ENCODE measurements at regions not wholly inside any gene's neighbourhood (a gene's known extent, or its start where the extent isn't known, plus 50 kb on each side); places are given as distances from the start of the nearest gene placed in this dataset.

DNA sequence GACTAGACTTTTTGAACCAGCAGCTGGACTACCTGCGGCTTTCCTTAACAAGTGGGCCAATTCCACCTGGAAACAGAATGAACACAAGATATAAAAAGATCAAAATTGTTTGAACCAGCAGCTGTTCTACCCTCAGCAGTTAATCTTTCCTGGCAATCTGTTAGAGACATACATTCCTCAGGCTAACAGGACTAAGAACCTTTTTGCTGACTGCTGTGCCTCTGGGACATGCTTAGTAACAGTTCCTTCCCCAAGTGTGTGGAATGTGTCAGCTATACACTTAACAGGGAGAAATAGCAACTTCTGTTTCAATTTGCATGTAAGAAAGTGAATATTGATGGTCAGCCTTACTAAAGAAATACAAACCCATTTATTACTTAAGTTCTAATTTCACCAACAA, 554.4 kb downstream of the ARAP2 start:
- DNase-seq (ENCODE audit: low spot score) = no peak

GRCh38 chr4:35690271-35690670, 554.0 kb downstream of the ARAP2 start:
- DNase-seq (ENCODE audit: low spot score) = no peak

DNA sequence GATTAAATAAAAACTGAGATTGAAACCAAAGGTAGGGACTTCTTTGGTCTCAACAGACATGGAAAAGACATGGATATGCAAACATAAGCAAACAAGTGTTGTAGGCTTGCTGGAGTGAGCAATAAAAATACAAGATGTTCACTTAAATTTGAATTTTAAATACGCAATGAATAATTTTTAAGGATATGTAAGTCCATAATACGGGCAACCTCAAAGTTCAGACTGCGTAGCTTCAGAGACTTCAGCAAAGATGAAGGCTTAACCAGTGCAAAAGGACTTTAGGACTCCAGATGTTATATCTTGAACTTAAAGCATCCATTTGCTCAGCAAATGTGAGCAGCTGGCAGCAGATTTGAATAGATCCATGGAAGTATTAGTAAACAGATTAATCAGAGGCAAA, 549.3 kb downstream of the ARAP2 start:
- no peak for DNase-seq (ENCODE audit: low spot score)

- no peak for DNase-seq (ENCODE audit: low spot score)
Observed at GRCh38 chr4:35695421-35695820, 548.9 kb downstream of the ARAP2 start.

- no peak for DNase-seq (ENCODE audit: low spot score)
Observed at GRCh38 chr4:35697210-35697736, 547.0 kb downstream of the ARAP2 start.

- no peak for DNase-seq (ENCODE audit: low spot score)
Observed at GRCh38 chr4:35700663-35701062, 543.7 kb downstream of the ARAP2 start.

DNA sequence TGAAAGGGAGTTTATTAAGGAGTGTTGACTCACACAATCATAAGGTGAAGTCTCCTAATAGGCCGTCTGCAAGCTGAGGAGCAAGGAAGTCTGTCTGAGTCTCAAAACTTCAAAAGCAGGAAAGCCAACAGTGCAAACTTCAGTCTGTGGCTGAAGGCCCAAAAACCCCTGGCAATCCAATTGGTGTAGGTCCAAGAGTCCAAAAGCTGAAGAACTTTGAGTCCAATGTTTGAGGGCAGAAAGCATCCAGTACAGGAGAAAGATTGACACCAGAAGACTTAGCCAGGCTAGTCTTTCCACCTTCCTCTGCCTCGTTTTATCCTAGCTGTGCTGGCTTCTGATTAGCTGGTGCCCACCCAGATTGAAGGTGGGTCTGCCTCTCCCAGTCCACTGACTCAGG, 535.2 kb downstream of the ARAP2 start:
- no peak for DNase-seq (ENCODE audit: low spot score)

DNA sequence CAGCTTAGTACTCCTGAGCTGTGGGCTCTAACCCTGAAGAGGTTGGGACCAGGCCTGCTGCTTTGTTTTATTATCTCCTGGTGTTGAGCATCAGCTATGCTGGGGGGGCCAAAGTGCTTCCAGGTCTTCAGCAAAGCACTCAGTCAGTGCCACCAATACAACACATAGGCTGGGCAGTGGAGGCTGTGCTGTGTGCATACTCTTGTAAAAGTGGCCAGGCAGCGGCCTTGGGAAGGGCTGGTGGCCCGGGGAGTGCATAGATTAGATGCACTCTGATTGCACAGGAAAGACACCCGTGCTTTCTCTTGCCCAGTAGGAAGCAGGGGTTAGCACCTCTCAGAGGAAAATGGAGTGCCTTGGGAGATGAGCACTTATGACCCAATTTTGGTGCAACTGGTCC, 534.0 kb downstream of the ARAP2 start:
- DNase-seq (ENCODE audit: low spot score) = no peak

DNA sequence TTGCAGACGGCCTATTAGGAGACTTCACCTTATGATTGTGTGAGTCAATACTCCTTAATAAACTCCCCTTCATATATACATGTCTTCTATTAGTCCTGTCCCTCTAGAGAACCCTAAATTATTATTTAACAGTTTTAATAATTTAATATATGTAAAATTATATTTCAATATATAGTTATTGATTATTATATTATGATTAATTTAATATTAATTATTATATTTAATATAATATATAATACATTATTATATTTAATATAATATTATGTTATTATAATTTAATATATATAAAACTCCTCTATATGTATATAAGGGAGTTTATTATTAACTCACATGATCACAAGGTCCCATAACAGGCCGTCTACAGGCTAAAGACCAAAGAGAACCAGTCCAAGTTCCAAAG, 533.2 kb downstream of the ARAP2 start:
- DNase-seq (ENCODE audit: low spot score) = no peak

- no peak for DNase-seq (ENCODE audit: low spot score)
Observed at GRCh38 chr4:35723973-35724372, 520.3 kb downstream of the ARAP2 start.

DNA sequence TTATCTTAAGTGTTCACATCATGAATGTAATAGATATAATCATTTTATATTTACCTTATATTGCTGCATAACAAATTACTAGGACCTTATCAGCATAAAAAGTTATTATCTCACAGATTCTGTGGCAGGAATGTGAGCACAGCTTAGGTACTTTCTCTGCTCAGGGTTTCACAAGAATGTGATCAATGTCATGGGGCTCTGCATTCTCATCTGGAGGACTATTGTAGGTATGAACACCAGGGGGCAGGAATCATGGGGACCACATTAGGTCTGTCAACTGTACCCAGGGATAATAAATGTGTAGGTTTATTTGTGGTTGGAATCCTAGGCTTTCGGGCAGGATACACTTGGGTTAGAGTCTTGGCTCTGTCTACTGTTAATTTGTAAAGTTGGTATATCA, 519.2 kb downstream of the ARAP2 start:
- DNase-seq (ENCODE audit: low spot score) = no peak

GRCh38 chr4:35730414-35730813, 513.9 kb downstream of the ARAP2 start:
- DNase-seq (ENCODE audit: low spot score) = no peak

DNA sequence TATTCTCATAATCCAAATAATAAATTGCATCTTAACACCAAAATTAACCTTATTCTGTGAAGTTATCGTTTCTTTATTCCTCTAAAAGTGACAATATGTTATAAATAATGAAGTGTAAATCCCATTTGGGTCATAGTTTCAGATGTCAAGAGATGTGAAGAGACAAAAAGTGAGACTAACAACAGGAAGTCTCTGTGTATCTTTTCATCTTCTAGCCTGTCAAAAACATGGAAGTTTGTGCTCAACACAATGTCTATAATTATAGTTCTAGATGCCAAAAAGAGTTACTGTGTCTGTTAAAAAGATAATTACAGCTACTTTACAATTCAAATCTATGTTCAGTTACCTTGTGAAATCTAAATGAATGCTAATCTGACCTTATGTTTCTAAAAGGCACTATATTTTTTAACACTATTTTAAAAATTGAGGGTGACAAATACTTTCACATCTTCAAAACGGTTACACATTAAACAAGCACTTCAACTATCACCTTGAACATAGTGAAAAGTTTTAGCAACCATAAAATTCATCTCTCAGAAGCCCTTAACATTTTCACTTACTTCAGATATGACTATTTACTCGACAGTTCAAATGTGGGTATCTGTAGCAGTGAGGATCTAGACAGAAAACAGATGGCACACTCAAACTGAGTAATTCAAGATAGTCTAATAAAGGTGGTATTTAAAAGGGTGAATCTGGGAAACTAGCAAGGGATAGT, 509.8 kb downstream of the ARAP2 start:
- no peak for DNase-seq (ENCODE audit: low spot score)

DNA sequence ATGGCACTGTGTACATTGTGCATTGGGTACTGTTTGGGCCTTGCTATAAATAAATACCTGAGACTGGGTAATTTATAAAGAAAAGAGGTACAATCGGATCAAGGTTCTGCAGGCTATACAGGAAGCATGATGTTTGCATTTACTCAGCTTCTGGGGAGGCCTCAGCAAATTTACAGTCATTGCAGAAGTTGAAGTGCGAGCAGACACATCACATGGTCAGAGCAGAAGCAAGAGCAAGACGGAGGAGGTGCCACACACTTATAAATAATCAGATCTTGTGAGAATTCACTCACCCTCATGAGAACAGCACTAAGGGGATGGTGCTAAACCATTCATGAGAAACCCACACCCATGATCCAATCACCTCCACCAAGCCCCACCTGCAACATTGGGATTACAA, 505.0 kb downstream of the ARAP2 start:
- no peak for DNase-seq (ENCODE audit: low spot score)

GRCh38 chr4:35754047-35754446, 490.3 kb downstream of the ARAP2 start:
- no peak for DNase-seq (ENCODE audit: low spot score)

DNA sequence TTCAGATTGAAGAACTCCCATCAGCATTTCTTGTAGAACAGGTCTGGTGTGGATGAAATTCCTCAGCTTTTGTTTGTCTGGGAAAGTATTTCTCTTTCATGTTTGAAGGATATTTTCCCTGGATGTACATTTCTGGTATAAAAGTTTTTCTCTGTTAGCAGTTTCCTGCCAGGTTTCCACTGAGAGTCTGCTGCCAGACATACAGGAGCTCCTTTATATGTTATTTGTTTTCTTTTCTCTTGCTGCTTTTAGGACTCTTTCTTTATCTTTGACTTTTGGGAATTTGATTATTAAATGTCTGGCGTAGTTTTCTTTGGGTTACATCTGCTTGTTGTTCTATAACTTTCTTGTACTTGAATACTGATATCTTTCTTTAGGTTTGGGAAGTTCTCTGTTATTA, 486.5 kb downstream of the ARAP2 start:
- DNase-seq (ENCODE audit: low spot score) = no peak

DNA sequence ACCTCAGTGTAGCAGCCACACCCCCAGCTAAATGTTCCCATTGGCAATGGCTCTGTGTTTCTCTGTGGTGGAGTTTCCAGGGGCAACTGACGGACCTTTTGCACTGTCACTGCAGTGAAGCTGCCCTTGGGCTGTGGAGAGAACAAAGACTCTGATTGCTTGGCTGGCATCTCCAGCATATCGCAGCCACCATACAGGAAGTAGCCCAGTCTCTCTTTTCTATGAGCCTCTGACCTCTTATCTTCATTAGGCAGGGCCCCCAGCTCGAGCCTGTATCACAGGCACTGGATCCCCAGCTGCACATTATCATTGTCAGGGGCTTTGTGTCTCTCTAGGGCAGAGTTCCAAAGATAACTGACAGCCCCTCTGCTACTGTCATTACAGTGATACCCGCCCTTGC, 483.5 kb downstream of the ARAP2 start:
- no peak for DNase-seq (ENCODE audit: low spot score)

DNA sequence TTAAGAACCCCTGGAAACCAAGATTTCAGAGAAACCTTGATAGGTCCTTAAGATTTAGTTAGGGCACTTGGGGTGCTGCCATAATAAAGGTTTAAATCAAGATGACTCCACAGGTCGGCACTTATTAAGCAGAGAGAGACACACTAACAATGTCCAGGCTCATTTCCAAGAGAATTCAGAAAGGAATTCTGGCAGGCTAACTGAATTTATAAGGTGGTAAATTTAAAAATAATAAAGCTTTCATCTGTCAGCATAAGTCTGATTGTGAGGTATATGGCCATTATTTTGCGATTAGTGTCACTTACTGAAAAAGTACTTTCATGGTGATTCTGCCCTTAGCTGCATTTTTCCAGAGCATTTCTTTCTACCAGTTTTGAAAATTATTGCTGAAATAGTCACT, 472.7 kb downstream of the ARAP2 start:
- DNase-seq (ENCODE audit: low spot score) = no peak

- DNase-seq (ENCODE audit: low spot score) = no peak
Observed at GRCh38 chr4:35772291-35772690, 472.0 kb downstream of the ARAP2 start.

DNA sequence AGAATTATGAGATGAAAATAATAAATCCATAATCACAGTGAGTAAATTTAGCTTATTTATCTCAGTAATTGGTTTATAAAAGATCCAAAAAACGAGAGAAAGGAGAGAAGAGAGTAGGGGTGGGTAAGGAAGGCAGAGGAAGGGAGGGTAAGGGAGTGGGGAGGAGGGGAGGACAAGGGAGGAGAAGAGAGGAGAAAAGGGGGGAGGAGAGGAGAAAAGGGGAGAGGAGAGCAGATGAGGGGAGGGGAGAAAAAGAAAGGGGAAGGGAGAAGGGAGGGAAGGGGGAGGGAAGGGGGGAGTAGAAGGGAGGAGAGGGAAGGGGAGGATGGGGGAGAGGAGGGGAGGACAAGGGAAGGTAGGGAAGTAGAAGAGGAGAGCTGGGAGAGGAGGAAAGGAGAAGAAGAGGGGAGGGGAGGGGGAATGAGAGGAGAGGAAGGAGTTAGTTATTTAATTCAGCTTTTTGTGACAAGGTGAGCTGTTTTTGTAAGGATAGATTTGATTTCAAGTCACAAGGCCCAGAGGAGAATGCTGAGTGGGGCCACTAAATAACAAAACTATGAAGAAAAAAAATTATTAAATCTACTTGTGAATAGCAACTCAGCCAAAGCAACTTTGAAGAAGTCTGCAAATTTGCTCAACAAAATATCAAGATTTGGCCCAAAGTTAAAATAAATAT, 454.3 kb downstream of the ARAP2 start:
- no peak for DNase-seq (ENCODE audit: low spot score)

GRCh38 chr4:35793045-35793722, 451.1 kb downstream of the ARAP2 start:
- no peak for DNase-seq (ENCODE audit: low spot score)

- no peak for DNase-seq (ENCODE audit: low spot score)
Observed at GRCh38 chr4:35793766-35794165, 450.5 kb downstream of the ARAP2 start.

DNA sequence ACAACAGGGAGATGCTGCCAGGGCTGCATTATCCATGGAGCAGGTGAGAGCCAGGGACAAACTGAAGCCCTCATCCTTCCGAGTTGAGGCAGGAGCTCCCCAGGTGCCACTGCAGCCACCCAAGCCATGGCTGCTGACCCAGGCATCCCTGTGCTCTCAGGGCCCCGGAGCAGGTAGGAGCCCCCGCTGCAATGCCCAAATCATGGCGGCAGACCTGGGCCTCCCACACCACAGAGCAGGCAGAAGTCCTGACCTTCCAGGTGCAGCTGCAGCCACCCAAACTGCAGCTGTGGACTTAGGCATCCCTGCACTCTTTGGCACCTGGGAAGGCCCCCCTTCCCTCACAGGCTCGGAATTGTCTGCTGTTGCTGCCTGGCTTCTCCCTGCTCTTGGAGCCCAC, 443.6 kb downstream of the ARAP2 start:
- DNase-seq (ENCODE audit: low spot score) = no peak
